HEK293T (cell line): ENCODE measurements at regions not wholly inside any gene's neighbourhood (a gene's known extent, or its start where the extent isn't known, plus 50 kb on each side); places are given as distances from the start of the nearest gene placed in this dataset.

Experiments used
- BHLHE40 ChIP-seq: fragments of 450-650 bp; IDR thresholded peaks from 2 replicates; pipeline ENCODE4 v1.6.1; 2016; ENCODE audit warnings: mild to moderate bottlenecking, moderate library complexity, borderline replicate concordance
- CTBP1 ChIP-seq: fragments of 450-650 bp; IDR thresholded peaks from 2 replicates; pipeline ENCODE4 v1.6.1; 2016; ENCODE audit warnings: borderline replicate concordance
- ELF4 ChIP-seq: fragments of 450-650 bp; IDR thresholded peaks from 2 replicates; pipeline ENCODE4 v1.6.1; 2017; ENCODE audit warnings: antibody characterized with exemption
- FOXA1 ChIP-seq: fragments of 450-650 bp; IDR thresholded peaks from 2 replicates; pipeline ENCODE4 v1.6.1; 2016; ENCODE audit warnings: mild to moderate bottlenecking
- FOXK2 ChIP-seq: fragments of 450-650 bp; IDR thresholded peaks from 2 replicates; pipeline ENCODE4 v1.6.1; 2016; ENCODE audit warnings: mild to moderate bottlenecking
- FOXM1 ChIP-seq: fragments of 450-650 bp; IDR thresholded peaks from 2 replicates; pipeline ENCODE4 v1.6.1; 2017; ENCODE audit warnings: mild to moderate bottlenecking, borderline replicate concordance
- HDGF ChIP-seq: fragments of 450-650 bp; IDR thresholded peaks from 2 replicates; pipeline ENCODE4 v1.6.1; 2017; ENCODE audit warnings: antibody characterized with exemption, borderline replicate concordance
- L3MBTL2 ChIP-seq: fragments of 450-650 bp; conservative IDR thresholded peaks from 2 replicates; pipeline ENCODE4 v1.6.1; 2016; ENCODE audit warnings: mild to moderate bottlenecking
- LEF1 ChIP-seq: fragments of 450-650 bp; IDR thresholded peaks from 2 replicates; pipeline ENCODE4 v1.6.1; 2017; ENCODE audit warnings: mild to moderate bottlenecking, borderline replicate concordance
- NFRKB ChIP-seq: fragments of 450-650 bp; IDR thresholded peaks from 2 replicates; pipeline ENCODE4 v1.6.1; 2016; ENCODE audit warnings: mild to moderate bottlenecking, moderate library complexity
- SP1 ChIP-seq: fragments of 450-650 bp; IDR thresholded peaks from 2 replicates; pipeline ENCODE4 v1.6.1; 2017
- SUZ12 ChIP-seq: fragments of 450-650 bp; IDR thresholded peaks from 2 replicates; pipeline ENCODE4 v1.6.1; 2016; ENCODE audit warnings: mild to moderate bottlenecking
- TARDBP ChIP-seq: fragments of 450-650 bp; IDR thresholded peaks from 2 replicates; pipeline ENCODE4 v1.6.1; 2016
- ZNF384 ChIP-seq: fragments of 450-650 bp; IDR thresholded peaks from 2 replicates; pipeline ENCODE4 v1.6.1; 2016

GRCh38 chr14:49969961-49970360 lies 77.1 kb downstream of the ARF6 start:
- TF ChIP-seq FOXK2, result no peak
- no peak for TF ChIP-seq BHLHE40
- no peak for TF ChIP-seq L3MBTL2
- TF ChIP-seq CTBP1, result no peak
- TF ChIP-seq NFRKB, result no peak
- no peak for TF ChIP-seq ELF4
- TF ChIP-seq HDGF, result no peak
- no peak for TF ChIP-seq SUZ12
- TF ChIP-seq TARDBP, result no peak
- TF ChIP-seq ZNF384, result no peak
- TF ChIP-seq SP1, result no peak
- TF ChIP-seq FOXA1, result no peak
- no peak for TF ChIP-seq FOXM1
- no peak for TF ChIP-seq LEF1
